ENCODE measurements at regions not wholly inside any gene's neighbourhood (a gene's known extent, or its start where the extent isn't known, plus 50 kb on each side); places are given as distances from the start of the nearest gene placed in this dataset.
"Not testable (repeated sequence)": the region's sequence is repeated elsewhere in the genome, so short reads cannot be mapped to it uniquely, and the experiment has no call there.

DNA sequence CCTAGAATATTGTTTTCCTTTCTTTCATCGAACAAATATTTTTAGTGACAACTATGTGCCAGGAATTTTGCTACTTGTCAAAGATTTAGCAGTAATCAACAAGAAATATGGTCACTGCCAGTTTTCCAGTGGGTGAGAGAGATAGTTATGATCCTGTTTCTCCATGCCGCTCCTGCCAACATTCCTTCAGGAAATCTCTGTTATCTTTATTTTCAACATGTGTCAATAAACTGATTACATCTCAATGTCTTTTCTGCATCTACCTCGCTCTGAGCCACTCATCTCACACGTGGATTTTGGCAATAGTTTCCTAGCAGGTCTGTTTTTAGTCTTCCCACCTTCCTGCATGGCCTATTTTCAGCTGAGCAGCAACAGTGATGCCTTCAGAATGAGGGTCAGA is 650.0 kb upstream of the STXBP6 start:
- DNase-seq = no peak

DNA sequence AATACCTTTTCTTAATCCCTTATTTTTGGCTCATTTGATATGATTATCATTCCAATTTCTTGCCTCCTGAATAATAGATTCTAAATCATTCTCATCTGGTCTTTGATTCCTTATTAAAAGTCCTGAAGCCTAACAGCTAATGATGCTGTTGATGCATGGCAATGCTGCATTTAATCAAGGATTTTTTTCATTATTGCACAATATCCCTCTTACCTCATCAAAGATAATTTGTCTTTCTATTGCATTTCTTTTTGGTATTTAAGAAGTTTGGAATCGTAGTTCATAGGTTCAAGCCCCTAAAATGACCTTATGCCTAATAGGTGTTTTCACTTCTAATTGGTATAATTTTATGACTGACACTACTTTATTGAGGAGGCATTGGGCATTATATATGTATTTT is 648.2 kb upstream of the STXBP6 start:
- no peak for DNase-seq

DNA sequence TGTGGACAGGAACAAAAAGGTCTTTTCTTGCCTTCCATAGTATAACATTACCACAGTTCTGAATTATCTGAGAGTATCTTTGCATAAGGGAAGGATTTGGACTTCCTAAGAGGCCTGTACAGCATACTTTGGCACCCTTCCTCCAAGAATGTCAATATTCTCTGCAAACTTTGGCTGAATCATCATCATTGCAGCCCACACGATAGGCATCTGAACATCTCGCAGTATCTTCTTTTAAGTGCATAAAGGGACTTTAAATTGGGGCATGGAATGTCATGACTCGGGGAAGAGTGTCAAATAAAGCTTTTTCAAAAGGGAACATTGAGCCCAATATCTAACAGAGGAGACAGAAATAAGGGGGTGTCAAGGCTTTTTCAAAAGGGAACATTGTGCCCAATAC is 646.2 kb upstream of the STXBP6 start:
- no peak for DNase-seq

DNA sequence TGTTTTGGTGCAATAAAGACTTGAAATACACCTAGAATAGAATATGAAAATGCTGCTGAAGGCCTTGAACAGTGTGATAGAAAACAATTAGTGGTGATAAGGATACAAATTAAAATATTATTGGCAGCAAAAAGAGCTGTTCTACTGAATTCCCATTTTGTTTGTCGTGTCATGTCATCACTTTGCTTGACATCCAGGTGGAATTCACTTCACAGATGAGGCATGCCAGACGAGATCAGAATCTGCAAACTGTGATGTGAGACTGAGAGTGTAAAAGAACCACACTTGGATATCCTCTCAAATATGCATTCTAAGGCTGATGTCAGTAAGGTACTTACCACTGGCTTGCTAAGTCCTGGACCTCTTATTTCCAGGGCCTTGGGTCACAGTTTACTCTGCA is 635.1 kb upstream of the STXBP6 start:
- no peak for DNase-seq

DNA sequence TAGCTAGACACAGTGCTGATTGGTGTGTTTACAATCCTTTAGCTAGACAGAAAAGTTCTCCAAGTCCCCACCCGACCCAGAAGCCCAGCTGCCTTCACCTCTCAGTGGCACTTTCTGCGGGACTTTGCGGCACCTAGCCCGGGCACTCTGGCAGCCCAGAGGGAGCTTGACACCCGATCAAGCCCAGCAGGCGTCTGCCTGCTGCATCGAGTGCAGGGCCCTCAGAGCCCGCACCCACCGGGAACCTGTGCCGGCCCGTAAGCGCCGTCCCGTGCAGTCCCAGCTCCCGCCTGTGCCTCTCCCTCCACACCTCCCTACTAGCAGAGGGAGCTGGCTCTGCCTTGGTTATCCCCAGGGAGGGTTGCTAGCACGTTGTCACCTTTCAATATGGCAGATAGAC is 631.0 kb upstream of the STXBP6 start:
- DNase-seq = no peak

DNA sequence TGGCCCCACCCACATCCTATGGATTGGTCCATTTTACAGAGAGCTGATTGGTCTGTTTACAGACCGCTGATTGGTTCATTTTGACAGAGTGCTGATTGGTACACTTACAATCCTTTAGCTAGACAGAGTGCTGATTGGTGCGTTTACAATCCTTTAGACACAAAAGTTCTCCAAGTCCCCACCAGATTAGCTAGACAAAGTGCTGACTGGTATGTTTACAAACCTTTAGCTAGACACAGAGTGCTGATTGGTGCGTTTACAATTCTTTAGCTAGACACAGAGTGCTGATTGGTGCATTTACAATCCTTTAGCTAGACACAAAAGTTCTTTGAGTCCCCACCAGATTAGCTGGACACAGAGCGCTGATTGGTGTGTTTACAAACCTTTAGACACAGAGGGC is 630.6 kb upstream of the STXBP6 start:
- not testable (repeated sequence) for DNase-seq

DNA sequence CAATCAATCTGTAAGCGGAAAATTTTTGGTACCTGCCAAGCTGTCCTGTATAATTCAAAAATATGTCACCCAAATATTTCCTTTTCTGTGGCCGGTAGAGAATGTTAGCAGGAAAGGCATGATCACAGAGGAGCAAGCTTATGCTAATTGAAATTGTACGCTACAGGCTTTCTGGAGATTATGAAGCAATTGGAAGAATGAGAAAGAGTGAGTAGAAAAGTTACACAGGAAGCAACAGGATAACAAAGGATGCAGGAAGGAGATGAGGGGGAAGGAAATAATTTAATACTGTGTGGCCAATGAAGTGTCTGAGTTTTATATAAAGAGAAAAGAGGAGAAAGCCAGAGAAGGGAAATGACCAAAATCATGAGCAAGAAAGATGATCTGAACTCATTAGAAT is 627.2 kb upstream of the STXBP6 start:
- DNase-seq = no peak

DNA sequence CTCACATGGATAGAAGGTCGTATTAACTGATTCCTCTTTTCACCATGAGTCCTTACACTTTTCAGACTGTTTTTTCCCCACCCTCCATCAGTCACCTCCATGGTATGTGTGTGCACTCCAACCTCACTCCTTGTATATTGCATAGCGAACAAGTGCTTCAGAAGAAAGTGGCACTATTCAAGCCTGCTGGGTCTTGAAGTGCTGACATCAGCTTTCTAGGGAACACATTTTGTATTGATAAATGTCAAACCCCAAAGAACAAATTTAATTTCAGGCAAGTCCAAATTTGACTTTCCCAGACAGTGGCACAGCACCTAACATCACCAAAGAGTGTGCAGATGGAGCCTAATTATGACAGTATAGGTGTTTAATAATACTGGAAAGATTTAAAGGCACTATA is 617.4 kb upstream of the STXBP6 start:
- DNase-seq = no peak

DNA sequence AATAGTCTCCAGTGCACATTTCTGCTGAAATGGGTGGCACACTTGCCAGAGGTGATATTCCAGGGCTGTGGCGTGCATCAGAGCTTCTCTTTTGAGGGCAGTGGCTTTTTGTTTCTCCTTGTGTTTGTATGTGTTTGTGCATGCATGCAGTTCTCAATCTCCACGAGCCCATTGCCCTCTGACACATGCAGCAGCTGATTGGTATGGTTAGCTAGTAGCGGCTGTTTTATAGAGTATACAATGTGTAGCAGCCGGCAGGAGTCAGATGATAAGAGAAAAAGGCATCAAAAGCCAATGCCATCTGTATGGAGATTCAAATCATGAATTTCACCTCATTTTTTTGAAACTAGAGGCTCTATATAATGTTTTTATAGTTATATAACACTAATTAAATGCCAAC is 616.9 kb upstream of the STXBP6 start:
- DNase-seq = no peak

DNA sequence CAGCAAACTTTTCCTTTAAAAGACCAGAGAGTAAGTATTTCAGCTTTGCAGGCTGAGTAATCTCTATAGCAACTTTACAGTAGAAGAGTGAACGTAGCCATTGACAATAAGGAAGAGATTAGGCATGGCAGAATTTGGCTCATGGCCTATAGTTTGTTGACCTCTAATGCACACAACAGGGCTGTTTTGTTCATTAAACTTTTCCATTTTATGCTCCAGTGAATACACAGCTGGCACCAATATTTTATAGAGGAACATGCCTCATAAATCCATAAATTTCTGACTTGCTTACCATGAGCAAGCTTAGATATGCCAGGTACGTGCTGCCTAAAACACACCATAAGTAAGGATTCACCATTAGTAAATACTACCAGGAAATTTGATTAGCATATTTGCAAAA is 609.0 kb upstream of the STXBP6 start:
- DNase-seq = no peak

DNA sequence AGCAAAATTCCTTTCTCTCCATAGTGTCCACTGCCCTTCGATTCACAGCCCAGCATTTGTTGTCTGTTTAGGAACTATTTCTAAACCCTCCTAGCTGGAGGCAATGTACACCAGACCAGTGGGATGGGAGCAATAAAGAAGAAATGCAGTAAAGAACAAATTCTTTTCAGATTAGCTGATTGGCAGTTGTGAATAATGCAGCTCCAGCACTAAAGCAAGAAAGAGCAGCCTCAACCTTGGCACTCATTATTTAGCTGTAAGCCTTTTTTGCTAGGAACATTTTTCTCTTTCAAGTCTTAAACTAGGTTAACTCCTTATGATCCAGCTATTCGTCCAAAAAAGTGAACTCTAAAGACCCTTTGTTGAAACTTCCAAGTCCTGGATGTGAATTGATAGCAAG is 580.5 kb upstream of the STXBP6 start:
- DNase-seq = no peak

DNA sequence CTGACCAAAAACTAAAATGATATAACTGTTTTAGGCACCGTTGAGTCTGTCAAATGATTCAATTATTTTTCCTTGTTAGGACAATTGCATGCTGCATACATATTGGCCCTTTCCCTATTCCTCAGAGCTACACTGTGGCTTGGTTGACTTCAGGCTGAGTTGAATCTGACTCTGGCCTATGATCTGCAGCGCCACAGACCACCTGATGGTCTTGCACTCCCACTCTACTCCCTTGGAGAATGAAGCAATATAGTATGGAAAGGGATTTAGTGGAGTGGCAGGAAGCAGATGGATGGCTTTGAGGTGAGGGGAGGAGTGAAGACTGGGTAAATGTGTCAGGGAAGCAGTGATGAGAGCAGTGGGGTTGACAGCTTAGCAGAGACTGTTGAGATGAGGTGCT is 579.0 kb upstream of the STXBP6 start:
- DNase-seq = no peak

DNA sequence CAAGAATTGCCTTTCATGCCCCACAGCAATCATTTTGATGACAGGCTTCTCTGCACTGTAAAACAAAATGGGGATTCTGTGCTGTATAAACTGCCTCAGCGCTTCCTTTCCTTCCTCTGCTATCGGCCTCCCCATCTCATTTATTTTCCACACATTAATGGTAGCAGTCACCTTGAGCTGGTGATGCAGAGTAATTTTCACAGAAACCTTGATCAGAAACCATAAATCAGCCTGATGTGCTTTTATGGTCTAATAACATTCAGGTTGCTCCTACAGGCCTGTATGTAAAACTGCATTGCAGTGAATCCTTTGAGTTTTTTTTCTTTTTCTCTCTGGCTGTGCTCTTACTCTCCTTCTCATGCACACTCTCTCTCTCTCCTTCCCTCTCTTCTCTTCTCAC is 578.4 kb upstream of the STXBP6 start:
- DNase-seq = no peak

DNA sequence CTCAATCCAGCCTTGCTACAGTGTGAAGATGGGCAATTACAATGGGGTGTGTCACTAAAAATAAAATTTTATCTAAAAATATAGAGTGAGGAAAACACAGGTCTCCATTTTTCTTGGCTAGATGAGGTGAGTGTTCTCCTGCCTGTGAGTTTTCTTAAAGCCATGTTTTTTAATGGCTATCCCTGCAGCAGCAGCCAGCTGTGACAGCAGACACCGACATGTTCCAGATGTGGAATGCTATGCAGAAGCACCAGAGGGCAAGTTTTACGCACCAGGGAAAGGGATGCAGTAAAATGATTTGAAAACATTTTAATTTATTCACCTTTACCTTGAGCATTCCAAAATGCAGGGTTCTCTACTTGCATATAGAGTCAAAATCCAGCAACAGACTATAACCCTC is 577.0 kb upstream of the STXBP6 start:
- no peak for DNase-seq

DNA sequence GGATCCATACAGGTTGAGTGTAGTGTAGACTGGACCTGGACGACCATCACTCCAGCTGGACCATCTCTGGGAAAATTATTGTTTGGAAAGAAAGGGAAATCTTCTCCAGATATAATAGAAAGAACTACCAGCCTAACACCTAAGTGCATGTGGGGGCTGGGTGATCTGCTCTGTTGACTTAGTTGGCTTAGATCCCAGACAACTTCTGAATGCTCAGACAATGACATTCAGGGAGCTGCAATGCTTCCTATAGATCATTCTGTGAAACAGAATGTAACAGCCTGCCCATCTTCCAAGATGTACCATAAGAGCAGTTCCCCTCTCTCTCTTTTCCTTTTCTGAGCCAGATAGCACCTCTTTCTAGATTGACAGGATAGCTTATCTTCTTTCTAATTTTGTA is 572.8 kb upstream of the STXBP6 start:
- DNase-seq = peak; percentile 57 to 63

DNA sequence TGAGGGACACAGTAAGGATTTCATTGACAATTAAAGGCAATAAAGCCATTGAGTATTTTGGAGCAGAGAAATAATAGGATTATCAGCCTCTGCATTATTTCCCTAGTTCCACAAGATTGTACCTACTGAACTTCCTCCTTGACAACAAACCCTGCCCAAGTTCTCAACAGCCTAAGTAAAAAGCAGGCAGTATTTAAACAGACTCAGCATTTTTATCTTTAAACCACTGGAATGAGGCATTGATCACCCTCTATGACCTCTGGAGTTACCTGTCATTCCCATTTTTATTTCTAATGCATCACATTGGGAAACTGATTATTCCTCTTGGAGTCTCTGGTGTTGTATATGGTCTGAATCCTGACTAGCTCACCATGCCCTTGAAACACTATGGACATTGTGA is 570.6 kb upstream of the STXBP6 start:
- no peak for DNase-seq

DNA sequence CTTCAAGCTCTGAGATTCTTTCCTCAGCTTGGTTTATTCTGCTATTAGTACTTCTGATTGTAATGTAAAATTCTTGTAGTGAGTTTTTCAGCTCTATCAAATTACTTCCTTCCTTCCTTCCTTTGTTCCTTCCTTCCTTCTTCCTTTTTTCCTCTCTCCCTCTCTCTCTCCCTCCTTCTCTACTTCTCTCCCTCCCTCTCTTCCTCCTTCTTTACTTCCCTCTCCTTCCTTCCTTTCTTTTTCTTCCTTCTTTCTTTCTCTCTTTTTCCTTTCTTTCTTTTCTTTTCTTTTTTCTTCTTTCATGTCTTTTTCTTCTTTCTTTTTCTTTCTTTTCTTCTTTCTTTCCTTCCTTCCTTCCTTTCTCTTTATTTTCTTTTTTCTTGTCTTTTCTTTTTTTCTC is 565.2 kb upstream of the STXBP6 start:
- DNase-seq = no peak

DNA sequence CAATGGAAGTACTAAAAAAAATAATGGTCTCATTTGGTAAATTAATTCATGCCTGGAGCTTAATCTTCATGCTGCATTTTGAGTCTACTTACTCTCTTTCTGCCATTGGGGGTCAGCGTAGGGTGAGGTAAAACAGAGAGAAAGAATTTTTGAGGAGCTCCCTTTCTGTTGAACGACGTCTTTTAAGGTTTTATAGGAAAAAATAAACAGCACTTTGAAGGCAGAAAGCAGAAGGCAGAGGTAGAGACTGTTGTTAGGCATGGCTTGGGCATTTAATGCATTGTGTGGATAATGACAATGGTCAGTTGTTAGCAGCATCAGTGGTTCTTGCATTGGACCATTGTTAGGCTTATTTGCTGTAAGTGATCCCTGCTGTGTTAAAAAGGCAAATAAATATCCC is 557.2 kb upstream of the STXBP6 start:
- DNase-seq = no peak

DNA sequence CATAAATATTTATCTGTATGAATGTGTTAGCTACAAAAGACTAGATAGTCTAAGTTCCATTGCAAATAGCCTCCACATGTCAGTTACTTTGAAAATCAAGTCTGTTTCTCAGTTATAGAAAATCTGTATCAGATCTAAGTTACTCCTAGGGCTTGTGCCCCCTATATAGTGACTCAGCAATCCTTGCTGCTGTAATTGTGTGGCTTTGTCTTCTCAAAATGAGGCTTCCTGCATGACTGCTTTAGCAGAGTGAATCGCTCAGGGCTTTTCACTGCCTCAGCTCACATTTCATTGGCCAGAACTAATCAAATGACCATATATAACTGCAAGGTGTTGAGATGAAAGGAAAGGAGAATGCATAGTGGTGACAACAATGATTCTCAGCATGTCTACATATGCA is 552.2 kb upstream of the STXBP6 start:
- DNase-seq = peak in 1 of 2 experiments; percentile 4

DNA sequence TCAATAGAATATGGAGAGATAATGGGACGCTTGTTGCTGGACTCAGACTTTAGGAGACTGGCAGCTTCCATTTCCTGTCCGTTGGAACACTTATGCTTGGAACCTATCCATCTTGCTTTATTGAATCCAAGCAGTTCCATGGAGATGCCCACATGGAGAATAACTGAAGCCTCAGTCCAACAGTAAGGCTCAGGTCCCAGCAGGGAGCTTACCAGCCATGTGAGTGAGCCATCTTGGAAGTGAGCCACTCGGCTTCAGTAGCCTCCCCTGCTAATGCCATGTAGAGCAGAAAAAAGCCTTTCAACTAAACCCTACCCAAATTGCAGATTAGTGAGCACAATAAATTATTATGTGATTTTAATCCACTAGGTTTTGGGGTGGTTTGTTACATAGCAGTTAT is 538.8 kb upstream of the STXBP6 start:
- DNase-seq = no peak

DNA sequence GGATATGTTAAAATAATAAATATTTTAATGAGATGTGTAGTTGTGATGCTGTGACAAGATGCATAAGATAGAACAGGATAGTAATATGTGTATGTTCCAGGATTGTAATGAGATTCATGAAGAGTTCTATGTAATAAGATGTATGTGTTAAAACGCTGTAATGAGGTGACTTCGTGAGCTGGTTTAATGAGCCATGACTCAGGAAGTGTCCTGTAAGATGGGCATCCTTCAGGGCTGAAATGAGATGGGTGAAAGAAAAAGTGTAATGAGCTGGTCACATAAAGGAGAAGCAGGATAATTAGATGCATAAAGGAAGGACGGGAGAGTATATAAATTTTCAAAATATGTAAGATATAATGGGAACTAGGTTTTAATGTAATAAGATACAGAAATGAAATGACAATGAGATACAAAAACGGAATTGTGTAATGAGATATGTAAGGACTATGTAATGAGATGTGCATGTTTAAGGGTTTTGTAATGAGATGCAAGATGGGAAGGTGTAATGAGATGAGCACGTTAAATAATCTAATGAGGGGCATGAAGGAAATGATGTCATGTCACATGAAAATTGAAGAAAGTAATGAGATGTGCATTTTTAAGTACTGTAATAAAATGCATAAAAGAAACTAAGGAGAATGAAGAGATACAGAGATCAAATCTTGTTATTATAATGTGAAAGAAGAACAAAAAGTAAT is 524.8 kb upstream of the STXBP6 start:
- no peak for DNase-seq

DNA sequence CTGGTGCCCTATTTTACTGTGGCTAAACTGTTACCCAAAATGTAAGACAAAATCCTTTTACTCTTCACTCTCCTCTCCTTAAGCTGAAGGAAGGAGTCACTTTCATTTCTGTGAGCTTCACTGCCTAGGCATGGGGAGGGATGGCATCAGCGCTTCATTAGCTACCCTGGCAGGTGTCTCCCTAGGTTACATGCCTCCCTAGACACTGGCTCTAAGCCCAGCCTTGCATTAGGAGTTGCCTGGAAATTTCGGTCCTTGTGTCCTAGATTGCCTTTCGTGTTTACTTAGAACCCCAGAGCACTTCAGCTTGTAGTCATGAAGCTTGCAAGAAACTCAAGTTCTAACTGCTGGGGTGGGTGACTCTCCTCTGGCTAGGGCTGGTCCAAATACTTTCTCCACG is 520.5 kb upstream of the STXBP6 start:
- DNase-seq = no peak

DNA sequence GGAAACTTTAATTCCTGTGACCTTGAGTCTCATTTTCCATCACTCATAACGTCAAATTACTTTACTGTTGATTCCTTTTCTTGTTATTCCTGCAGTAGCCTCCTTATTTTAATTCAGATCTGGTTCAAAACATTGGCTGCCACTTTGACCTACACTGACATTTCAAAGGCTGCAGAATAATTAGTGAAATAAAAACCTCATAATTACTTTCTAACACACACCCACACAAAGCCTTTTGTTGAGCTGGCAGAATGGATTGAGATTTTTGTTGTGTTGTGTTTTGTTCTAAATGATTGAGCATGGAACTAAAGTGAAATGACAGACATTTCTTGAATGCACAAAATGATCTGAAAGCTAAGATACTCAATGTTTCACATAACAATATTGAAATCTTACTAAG is 507.5 kb upstream of the STXBP6 start:
- DNase-seq = no peak

DNA sequence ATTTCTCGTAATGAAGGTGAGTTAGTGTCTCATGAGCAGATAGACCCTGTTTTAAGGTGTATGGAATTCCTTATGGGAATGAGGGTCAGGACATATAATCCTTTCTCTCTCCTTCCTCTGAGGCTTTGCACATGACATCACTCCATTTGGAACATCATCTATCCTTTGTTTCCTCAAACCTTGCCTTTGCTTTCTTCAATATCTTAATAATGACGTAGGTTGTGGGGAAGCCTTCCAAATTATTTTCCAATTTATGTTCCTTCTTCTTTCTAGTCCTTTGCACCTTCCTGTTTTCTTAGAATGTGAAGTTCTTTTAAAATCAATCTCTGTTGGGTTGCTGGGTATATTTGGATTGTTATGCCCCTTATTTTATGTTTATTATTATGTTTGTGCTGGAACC is 502.9 kb upstream of the STXBP6 start:
- DNase-seq = no peak

DNA sequence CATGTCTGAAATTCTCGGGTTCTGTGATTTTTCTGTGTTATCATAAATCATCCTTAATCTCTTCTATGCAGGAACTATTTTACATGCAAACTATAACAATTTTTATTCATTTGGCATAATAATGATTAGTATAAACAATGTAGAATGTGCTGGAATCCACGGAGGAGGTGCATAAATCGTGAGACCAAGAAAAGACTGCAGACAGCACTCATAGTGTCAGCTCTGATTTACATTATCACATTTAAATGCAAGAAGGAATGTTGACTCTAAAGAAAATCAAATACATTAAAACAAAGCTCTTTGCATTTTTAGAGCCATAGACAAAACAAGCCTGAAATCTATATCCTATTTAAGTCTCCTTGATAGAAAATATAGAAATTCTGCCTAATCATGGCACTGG is 501.7 kb upstream of the STXBP6 start:
- no peak for DNase-seq

DNA sequence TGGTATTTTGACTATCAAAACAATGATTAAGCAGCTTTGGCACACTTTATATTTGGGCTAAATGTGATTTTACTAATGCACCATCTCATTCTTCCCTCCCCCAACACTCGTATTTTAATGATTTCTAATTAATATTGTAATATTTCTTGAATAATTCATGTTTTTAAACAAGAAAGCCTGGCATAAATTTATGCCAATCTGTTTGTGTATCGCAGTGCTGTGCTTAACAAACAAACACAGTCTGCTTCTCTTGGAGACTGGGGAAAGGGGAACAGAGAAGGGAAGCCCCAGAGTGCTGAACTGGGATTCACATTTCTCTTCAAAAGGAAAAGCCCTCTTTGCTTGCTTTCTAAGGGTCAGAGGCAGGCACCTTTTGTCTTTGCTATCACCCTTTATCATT is 496.9 kb upstream of the STXBP6 start:
- DNase-seq = no peak

Data from SHP77 (cell line).